ENCODE measurements at regions not wholly inside any gene's neighbourhood (a gene's known extent, or its start where the extent isn't known, plus 50 kb on each side); places are given as distances from the start of the nearest gene placed in this dataset.
"Not testable (repeated sequence)": the region's sequence is repeated elsewhere in the genome, so short reads cannot be mapped to it uniquely, and the experiment has no call there.

GRCh38 chr2:193228276-193228675, 1033.5 kb upstream of the TMEFF2 start:
- H3K4me3 ChIP-seq: no peak overlapping the region
- intact Hi-C loops (cut with DNase I; ENCODE audit: low total_unique reads): no loop called here
- no peak for TF ChIP-seq CTCF (IDR thresholded peaks at IDR 0.05)
- H3K9me3 ChIP-seq: no peaks in the 10 kb centered on the region
- no peak for DNase-seq
- no peak overlapping the region for H3K27ac ChIP-seq
- H3K27me3 ChIP-seq: no peaks in the 10 kb centered on the region
- no peaks in the 10 kb centered on the region for H3K36me3 ChIP-seq
- H3K4me1 ChIP-seq: no peaks in the 10 kb centered on the region

GRCh38 chr2:193222454-193222853, 1027.7 kb upstream of the TMEFF2 start:
- Histone ChIP-seq H3K4me3 (no peak overlapping the region), H3K27ac (no peak overlapping the region), H3K9me3 (no peaks in the 10 kb centered on the region), H3K36me3 (no peaks in the 10 kb centered on the region), H3K27me3 (no peaks in the 10 kb centered on the region), H3K4me1 (no peaks in the 10 kb centered on the region)
- no peak for TF ChIP-seq CTCF (IDR thresholded peaks at IDR 0.05)
- no peak for DNase-seq
- intact Hi-C loops (cut with DNase I; ENCODE audit: low total_unique reads): no loop called here

GRCh38 chr2:193219413-193219812, 1024.7 kb upstream of the TMEFF2 start:
- Histone ChIP-seq H3K36me3 (no peaks in the 10 kb centered on the region), H3K4me3 (no peak overlapping the region), H3K27ac (no peak overlapping the region), H3K27me3 (no peaks in the 10 kb centered on the region), H3K9me3 (no peaks in the 10 kb centered on the region), H3K4me1 (no peaks in the 10 kb centered on the region)
- TF ChIP-seq CTCF (IDR thresholded peaks at IDR 0.05): no peak
- no peak for DNase-seq
- intact Hi-C loops (cut with DNase I; ENCODE audit: low total_unique reads): no loop called here

DNA sequence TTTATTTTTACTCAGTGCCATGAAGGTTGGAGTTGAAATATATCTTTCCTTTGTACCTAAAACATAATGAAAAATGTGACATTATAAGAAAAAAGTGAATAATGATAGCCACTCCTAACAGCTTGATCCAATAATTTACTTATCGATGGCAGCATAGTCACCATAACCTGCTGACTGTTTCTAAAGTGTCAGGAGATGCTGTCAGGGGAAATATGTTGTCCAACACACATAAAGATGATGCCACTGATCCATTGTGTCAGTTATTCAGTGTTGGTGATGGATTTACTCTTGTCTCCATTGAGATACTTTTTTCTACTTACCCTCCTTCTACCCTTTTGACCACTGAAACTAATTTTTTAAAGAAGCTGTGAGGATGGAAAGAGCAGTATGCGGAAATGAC, 1006.9 kb upstream of the TMEFF2 start:
- Histone ChIP-seq H3K36me3 (no peaks in the 10 kb centered on the region), H3K27me3 (no peaks in the 10 kb centered on the region), H3K27ac (no peak overlapping the region), H3K4me3 (no peak overlapping the region), H3K9me3 (no peaks in the 10 kb centered on the region), H3K4me1 (peaks cover 0 to 4% (median 0%) of the 10 kb centered on the region in 4 donors)
- no peak for TF ChIP-seq CTCF (IDR thresholded peaks at IDR 0.05)
- no peak for DNase-seq
- intact Hi-C loops (cut with DNase I; ENCODE audit: low total_unique reads): no loop called here

GRCh38 chr2:193199322-193199721, 1004.6 kb upstream of the TMEFF2 start:
- no peaks in the 10 kb centered on the region for H3K9me3 ChIP-seq
- no peak for DNase-seq
- intact Hi-C loops (cut with DNase I; ENCODE audit: low total_unique reads): no loop called here
- H3K4me3 ChIP-seq: no peak overlapping the region
- H3K4me1 ChIP-seq: peaks cover 0 to 4% (median 0%) of the 10 kb centered on the region in 4 donors
- no peaks in the 10 kb centered on the region for H3K27me3 ChIP-seq
- peak overlapping the region; percentile 10 to 11 for H3K27ac ChIP-seq
- no peaks in the 10 kb centered on the region for H3K36me3 ChIP-seq
- no peak for TF ChIP-seq CTCF (IDR thresholded peaks at IDR 0.05)

DNA sequence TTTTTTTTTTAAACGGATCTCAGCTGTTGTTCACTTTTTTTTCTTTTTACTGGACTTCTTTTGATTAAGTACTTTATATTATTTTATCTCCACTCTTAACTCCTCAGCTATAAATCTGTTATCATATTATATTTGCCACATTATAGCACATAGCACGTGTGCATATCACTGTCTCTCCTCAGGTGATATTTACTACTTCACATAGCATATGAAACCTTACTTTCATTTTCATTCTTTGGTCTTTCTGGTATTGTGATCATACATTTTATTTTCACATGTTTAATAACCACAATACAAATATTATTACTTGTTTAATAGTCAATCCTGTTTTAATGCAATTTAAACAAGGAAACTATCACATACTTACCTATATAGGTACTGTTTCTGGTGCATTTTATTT, 993.1 kb upstream of the TMEFF2 start:
- Histone ChIP-seq H3K36me3 (no peaks in the 10 kb centered on the region), H3K4me3 (no peak overlapping the region), H3K4me1 (no peaks in the 10 kb centered on the region), H3K27ac (no peak overlapping the region), H3K27me3 (no peaks in the 10 kb centered on the region), H3K9me3 (no peaks in the 10 kb centered on the region)
- no peak for DNase-seq
- TF ChIP-seq CTCF (IDR thresholded peaks at IDR 0.05): no peak
- intact Hi-C loops (cut with DNase I; ENCODE audit: low total_unique reads): no loop called here

DNA sequence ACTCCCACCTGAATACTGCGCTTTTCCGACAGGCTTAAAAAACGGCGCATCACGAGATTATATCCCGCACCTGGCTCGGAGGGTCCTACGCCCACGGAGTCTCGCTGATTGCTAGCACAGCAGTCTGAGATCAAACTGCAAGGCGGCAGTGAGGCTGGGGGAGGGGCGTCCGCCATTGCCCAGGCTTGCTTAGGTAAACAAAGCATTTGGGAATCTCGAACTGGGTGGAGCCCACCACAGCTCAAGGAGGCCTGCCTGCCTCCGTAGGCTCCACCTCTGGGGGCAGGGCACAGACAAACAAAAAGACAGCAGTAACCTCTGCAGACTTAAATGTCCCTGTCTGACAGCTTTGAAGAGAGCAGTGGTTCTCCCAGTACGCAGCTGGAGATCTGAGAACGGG, 976.2 kb upstream of the TMEFF2 start:
- H3K27ac ChIP-seq; H3K4me3 ChIP-seq; H3K27me3 ChIP-seq; intact Hi-C loops (cut with DNase I; ENCODE audit: low total_unique reads); H3K9me3 ChIP-seq; DNase-seq; H3K4me1 ChIP-seq; H3K36me3 ChIP-seq: not testable (repeated sequence)

Data from tibial artery (tissue), 4 donors.